Gastrocnemius medialis (tissue), 4 donors: ENCODE measurements at regions not wholly inside any gene's neighbourhood (a gene's known extent, or its start where the extent isn't known, plus 50 kb on each side); places are given as distances from the start of the nearest gene placed in this dataset.

Experiments
- ATAC-seq, 2 donors: fragments of 150-250 bp; one replicate each; pipeline ENCODE4 v1.9.1; 2016
- DNase-seq, 2 donors: peaks; one replicate each; pipeline ENCODE4 v3.0.0-alpha.2; 2019
- H3K27ac ChIP-seq, 4 donors: fragments of 200-600 bp; sonication (generic); 1 replicate in 1 of 4; 2 replicates in 3 of 4; pipeline ENCODE4 v1.5.1; 2016 to 2018; ENCODE audit warnings: mild to moderate bottlenecking in 2 of 4, moderate library complexity in 1 of 4
- H3K27me3 ChIP-seq, 3 donors: fragments of 200-600 bp; sonication (generic) in 2 of 3; 1 replicate in 1 of 3; 2 replicates in 2 of 3; pipeline versions ENCODE4 v1.5.1 to v1.6.0; 2016 to 2019; ENCODE audit warnings: mild to moderate bottlenecking in 1 of 3, moderate library complexity in 1 of 3
- H3K36me3 ChIP-seq, 2 donors: fragments of 200-600 bp; sonication (generic) in 1 of 2; one replicate each; pipeline ENCODE4 v1.5.1; 2017 to 2018
- H3K4me1 ChIP-seq, 2 donors: fragments of 200-600 bp; sonication (generic) in 1 of 2; one replicate each; pipeline ENCODE4 v1.5.1; 2016 to 2017; ENCODE audit warnings: mild to moderate bottlenecking in 2 of 2
- H3K4me3 ChIP-seq, 4 donors: fragments of 200-600 bp; sonication (generic) in 3 of 4; 1 replicate in 1 of 4; 2 replicates in 3 of 4; pipeline ENCODE4 v1.5.1; 2016 to 2019; ENCODE audit warnings: mild to moderate bottlenecking in 2 of 4
- H3K9me3 ChIP-seq, 3 donors: fragments of 200-600 bp; sonication (generic) in 2 of 3; 1 replicate in 1 of 3; 2 replicates in 2 of 3; pipeline ENCODE4 v1.5.1; 2016 to 2019
- POLR2A ChIP-seq, 2 donors: fragments of 450-650 bp; IDR thresholded peaks; one replicate each; pipeline ENCODE4 v1.6.1; 2017; ENCODE audit warnings: antibody characterized with exemption in 2 of 2, mild to moderate bottlenecking in 2 of 2, moderate library complexity in 2 of 2
- in situ Hi-C, 4 donors: fragments of 200-750 bp; cut with MboI; loops; one replicate each; pipeline versions ENCODE4 v1.15.0 to v1.8.0; 2017; ENCODE audit warnings: low sequenced_read_pairs in 4 of 4
- intact Hi-C: fragments of 100-400 bp; cut with DNase I; formaldehyde crosslinking; loops from one replicate; pipeline ENCODE4 v1.15.1; 2023; ENCODE audit warnings: low total_unique reads
- TF ChIP-seq, protein P1 (sequence below), 5 experiments: fragments of 450-650 bp in 3 of 5; fragments of 200-600 bp in 2 of 5; sonication (generic) in 2 of 5; IDR thresholded peaks in 4 of 5; conservative IDR thresholded peaks in 1 of 5; 1 replicate in 4 of 5; 2 replicates in 1 of 5; pipeline ENCODE4 v1.5.1; 2016 to 2019; ENCODE audit warnings: antibody characterized with exemption in 5 of 5, mild to moderate bottlenecking in 3 of 5, moderate library complexity in 3 of 5

DNA sequence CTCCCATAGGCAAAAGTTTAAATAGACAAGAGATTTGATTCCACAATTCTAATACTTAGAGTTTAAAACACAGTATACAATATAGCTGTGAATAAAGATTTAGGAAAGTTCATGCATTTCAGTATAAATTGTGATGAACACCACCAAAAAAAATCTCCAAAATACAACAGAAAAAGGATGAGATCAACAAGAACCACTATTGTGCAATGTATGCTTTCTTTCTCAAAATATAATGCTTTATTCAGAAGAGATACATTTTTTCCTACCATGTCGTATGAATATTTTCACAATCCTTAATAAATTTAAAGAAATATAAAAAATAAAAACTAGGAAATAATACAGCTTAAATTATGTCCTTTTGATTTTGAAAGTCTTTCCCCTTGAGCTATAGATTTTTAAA, 1309.2 kb downstream of the MRPL39 start:
- in situ Hi-C loops = no loop called here
- Histone ChIP-seq H3K9me3 (no peaks in the 10 kb centered on the region), H3K27ac (no peak overlapping the region), H3K4me1 (no peaks in the 10 kb centered on the region), H3K36me3 (no peaks in the 10 kb centered on the region), H3K4me3 (no peak overlapping the region), H3K27me3 (no peaks in the 10 kb centered on the region)
- intact Hi-C loops = no loop called here
- DNase-seq = no peak
- no peak for ATAC-seq
- no peak for TF ChIP-seq POLR2A (IDR thresholded peaks at IDR 0.05)
- TF ChIP-seq, protein P1, sequence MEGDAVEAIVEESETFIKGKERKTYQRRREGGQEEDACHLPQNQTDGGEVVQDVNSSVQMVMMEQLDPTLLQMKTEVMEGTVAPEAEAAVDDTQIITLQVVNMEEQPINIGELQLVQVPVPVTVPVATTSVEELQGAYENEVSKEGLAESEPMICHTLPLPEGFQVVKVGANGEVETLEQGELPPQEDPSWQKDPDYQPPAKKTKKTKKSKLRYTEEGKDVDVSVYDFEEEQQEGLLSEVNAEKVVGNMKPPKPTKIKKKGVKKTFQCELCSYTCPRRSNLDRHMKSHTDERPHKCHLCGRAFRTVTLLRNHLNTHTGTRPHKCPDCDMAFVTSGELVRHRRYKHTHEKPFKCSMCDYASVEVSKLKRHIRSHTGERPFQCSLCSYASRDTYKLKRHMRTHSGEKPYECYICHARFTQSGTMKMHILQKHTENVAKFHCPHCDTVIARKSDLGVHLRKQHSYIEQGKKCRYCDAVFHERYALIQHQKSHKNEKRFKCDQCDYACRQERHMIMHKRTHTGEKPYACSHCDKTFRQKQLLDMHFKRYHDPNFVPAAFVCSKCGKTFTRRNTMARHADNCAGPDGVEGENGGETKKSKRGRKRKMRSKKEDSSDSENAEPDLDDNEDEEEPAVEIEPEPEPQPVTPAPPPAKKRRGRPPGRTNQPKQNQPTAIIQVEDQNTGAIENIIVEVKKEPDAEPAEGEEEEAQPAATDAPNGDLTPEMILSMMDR (IDR thresholded peaks at IDR 0.05 in 4 of 5, conservative IDR thresholded peaks at IDR 0.05 in 1 of 5) = no peak

DNA sequence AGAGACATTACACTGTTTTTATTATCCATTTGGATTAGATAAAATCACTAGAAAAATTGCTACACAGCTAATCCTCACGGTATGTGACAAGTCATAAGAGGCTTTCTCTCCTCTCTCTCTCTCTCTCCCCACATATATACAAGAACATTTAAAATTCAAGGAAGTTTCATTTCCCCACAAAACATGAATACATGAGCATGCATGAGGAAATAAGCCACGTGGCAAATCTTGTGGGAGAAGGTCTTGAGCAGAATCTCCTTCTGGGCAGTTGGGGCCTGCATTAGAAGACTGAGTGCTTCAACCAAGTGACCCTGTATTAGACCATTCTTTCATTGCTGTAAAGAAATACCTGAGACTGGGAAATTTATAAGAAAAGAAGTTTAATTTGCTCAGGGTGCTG, 1313.1 kb downstream of the MRPL39 start:
- no peak overlapping the region for H3K27ac ChIP-seq
- H3K4me3 ChIP-seq = no peak overlapping the region
- in situ Hi-C loops = no loop called here
- no peaks in the 10 kb centered on the region for H3K9me3 ChIP-seq
- no peaks in the 10 kb centered on the region for H3K36me3 ChIP-seq
- TF ChIP-seq, protein P1 (IDR thresholded peaks at IDR 0.05 in 4 of 5, conservative IDR thresholded peaks at IDR 0.05 in 1 of 5) = no peak
- TF ChIP-seq POLR2A (IDR thresholded peaks at IDR 0.05) = no peak
- H3K4me1 ChIP-seq = no peaks in the 10 kb centered on the region
- DNase-seq (no peak), ATAC-seq (no peak)
- H3K27me3 ChIP-seq = no peaks in the 10 kb centered on the region
- intact Hi-C loops = no loop called here

DNA sequence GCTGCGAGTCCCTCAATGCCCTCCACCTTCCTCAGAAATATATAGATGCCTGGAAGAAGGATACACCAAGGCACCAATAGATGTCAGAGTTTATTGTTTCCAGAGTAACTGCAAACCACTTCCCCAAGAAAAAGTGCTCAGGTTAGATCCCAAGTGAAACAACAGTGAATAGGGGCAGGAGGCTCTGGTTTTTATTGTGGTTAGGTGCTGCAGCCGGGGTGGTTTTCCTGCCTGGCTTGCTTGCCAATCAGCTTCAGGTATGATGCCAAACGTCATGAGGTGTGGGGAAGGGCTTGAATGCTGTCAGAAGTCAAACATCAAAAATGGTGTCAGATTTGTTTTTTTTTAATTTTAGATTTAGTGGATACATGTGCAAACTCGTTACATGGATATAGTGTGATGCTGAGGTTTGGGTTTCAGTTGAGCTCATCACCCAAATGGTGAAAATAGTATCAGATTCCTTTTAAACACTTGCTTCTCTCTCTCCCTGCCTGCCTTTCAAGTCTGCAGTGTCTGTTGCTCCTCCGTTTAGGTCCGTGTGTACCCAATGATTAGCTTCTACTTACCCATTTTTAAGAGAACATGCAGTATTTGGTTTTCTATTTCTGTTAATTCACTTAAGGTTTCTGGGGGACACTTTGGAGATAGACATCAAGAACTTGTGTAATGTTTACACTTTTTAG, 1317.0 kb downstream of the MRPL39 start:
- H3K9me3 ChIP-seq = no peaks in the 10 kb centered on the region
- in situ Hi-C loops (no loop called here), intact Hi-C loops (no loop called here)
- H3K27me3 ChIP-seq = no peaks in the 10 kb centered on the region
- no peak overlapping the region for H3K4me3 ChIP-seq
- H3K4me1 ChIP-seq = no peaks in the 10 kb centered on the region
- no peaks in the 10 kb centered on the region for H3K36me3 ChIP-seq
- H3K27ac ChIP-seq = no peak overlapping the region
- no peak for DNase-seq
- ATAC-seq = no peak
- TF ChIP-seq POLR2A (IDR thresholded peaks at IDR 0.05) = no peak
- TF ChIP-seq, protein P1 (IDR thresholded peaks at IDR 0.05 in 4 of 5, conservative IDR thresholded peaks at IDR 0.05 in 1 of 5) = no peak

DNA sequence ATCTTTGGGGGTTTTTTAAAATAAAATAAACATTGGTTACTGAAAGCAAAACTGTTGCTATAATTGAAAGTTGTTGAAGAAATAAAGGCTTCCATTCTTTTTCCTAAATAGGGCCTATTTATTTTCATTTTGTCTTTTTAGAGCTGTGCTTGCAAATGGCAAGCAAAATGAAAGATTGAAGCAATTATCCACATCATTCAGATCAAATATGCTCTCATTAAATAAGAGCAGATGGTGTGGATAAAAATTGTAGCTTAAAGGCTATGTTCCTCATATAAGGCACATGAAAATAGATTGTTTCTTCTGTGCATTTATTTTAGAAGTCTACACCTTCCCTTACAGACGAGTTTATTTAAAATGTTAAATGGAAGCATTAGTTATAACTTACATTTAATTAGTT, 1317.7 kb downstream of the MRPL39 start:
- no peaks in the 10 kb centered on the region for H3K9me3 ChIP-seq
- H3K27ac ChIP-seq = no peak overlapping the region
- TF ChIP-seq POLR2A (IDR thresholded peaks at IDR 0.05) = no peak
- TF ChIP-seq, protein P1 (IDR thresholded peaks at IDR 0.05 in 4 of 5, conservative IDR thresholded peaks at IDR 0.05 in 1 of 5) = no peak
- in situ Hi-C loops = no loop called here
- no peak overlapping the region for H3K4me3 ChIP-seq
- no peaks in the 10 kb centered on the region for H3K27me3 ChIP-seq
- ATAC-seq (no peak), DNase-seq (no peak)
- no peaks in the 10 kb centered on the region for H3K4me1 ChIP-seq
- intact Hi-C loops = no loop called here
- no peaks in the 10 kb centered on the region for H3K36me3 ChIP-seq

DNA sequence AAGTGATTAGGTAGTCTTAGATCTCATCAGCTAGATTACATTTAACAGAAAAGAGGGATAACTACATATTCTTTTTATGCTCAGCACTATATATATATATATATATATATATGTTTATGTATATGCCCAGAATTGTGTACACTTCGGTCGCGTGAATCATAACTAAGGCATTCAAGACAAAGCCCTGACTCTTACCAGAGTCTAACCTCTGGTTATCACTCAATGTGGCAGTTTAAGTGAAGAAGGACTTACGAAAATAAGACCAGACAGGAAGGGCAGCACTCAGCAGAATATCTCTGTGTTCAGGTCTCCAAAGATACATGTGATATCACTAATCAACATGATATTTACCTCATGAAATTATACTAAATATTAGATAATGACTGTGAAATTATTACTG, 1326.7 kb downstream of the MRPL39 start:
- Histone ChIP-seq H3K27ac (no peak overlapping the region), H3K4me3 (no peak overlapping the region), H3K27me3 (no peaks in the 10 kb centered on the region), H3K4me1 (no peaks in the 10 kb centered on the region), H3K36me3 (no peaks in the 10 kb centered on the region), H3K9me3 (no peaks in the 10 kb centered on the region)
- in situ Hi-C loops = no loop called here
- DNase-seq (no peak), ATAC-seq (no peak)
- TF ChIP-seq, protein P1 (IDR thresholded peaks at IDR 0.05 in 4 of 5, conservative IDR thresholded peaks at IDR 0.05 in 1 of 5) = no peak
- no peak for TF ChIP-seq POLR2A (IDR thresholded peaks at IDR 0.05)
- intact Hi-C loops = no loop called here
